Adipocyte (in vitro differentiated cells): ENCODE measurements at regions not wholly inside any gene's neighbourhood (a gene's known extent, or its start where the extent isn't known, plus 50 kb on each side); places are given as distances from the start of the nearest gene placed in this dataset.

ENCODE experiments used
- DNase-seq: peaks from one replicate; pipeline ENCODE4 v3.0.0-alpha.2; 2015; ENCODE audit warnings: low read depth
- H3K27me3 ChIP-seq: replicated peaks from 2 replicates; pipeline ENCODE4 v1.7.0; 2013; ENCODE audit warnings: mild to moderate bottlenecking, low read length, moderate library complexity; ENCODE audit not compliant: control insufficient read depth, insufficient read depth
- H3K36me3 ChIP-seq: 2 replicates; pipeline ENCODE4 v1.7.0; 2013; ENCODE audit warnings: low read length, mild to moderate bottlenecking, moderate library complexity; ENCODE audit not compliant: control insufficient read depth, insufficient read depth, severe bottlenecking
- H3K4me1 ChIP-seq: 2 replicates; pipeline ENCODE4 v1.7.0; 2013; ENCODE audit warnings: mild to moderate bottlenecking, low read length, moderate library complexity; ENCODE audit not compliant: control insufficient read depth, insufficient read depth
- H3K4me3 ChIP-seq: 2 replicates; pipeline ENCODE4 v1.7.0; 2013; ENCODE audit warnings: mild to moderate bottlenecking, low read length, moderate library complexity
- H3K9ac ChIP-seq: 2 replicates; pipeline ENCODE4 v1.7.0; 2013; ENCODE audit warnings: mild to moderate bottlenecking, low read length, moderate library complexity
- H3K9me3 ChIP-seq: 2 replicates; pipeline ENCODE4 v1.7.0; 2013; ENCODE audit warnings: mild to moderate bottlenecking, low read length, moderate library complexity; ENCODE audit not compliant: control insufficient read depth

DNA sequence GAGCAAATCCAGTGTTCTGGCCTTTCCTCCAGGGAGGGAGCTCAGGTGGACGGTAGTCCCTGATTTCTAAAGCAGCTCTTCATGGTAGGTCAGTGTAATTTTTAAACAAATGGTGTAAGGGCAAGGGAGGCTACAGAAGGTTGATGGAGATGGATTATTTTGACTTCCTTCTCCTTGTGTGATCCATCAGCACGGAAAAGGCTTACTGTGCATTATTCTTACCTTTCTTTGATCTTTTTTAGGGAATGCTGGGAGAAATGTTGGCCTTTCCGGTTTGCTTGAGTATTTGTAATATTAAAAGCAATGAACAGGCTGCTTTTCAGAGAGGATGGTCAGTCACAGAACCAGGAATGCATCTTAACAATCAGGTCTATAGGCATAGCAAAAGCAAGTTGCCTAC is 487.0 kb upstream of the BTBD3 start:
- Histone ChIP-seq H3K27me3 (no peaks in the 10 kb centered on the region), H3K9ac (no peak overlapping the region), H3K9me3 (peaks cover 2% of the 10 kb centered on the region), H3K36me3 (no peaks in the 10 kb centered on the region), H3K4me1 (no peaks in the 10 kb centered on the region), H3K4me3 (no peak overlapping the region)
- no peak for DNase-seq

DNA sequence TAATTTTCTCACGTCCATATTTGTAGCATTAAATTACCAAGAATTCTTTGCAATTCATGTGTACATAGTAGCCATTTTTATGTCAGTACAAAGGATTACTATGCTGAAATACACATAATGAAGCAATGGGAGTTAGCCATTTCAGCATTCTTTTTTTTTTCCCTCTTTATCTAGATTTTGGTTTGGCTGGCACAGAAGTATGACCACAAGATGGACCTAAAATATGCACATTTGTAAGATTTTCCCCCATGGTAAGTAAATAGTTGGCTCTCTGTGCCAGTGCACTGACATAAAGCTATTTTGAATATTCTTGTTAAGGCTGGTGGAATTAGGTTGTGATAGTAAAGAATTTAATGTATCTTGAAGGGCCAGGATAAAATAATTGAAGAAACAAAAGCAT is 486.1 kb upstream of the BTBD3 start:
- Histone ChIP-seq H3K9me3 (peaks cover 5% of the 10 kb centered on the region), H3K4me3 (no peak overlapping the region), H3K36me3 (no peaks in the 10 kb centered on the region), H3K9ac (no peak overlapping the region), H3K27me3 (no peaks in the 10 kb centered on the region), H3K4me1 (no peaks in the 10 kb centered on the region)
- DNase-seq = peak; percentile 73

DNA sequence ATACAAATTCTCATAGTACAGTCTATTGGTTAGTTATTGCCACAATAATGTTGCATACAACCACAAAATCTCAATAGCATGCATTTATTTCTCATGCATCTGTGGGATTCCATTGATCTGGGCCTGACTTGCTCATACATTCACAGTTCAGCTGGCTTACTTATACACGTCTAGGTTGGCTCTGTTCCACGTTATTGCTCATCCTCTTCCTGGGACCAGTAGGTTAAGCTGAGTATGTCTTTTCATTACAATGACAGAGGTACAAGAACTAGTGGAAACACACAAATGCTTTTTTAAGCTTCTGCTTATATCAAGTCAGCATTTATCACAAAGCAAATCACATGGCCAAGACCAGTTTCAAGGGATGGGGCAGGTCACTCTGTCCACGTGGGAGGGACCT is 485.3 kb upstream of the BTBD3 start:
- H3K9ac ChIP-seq = no peak overlapping the region
- no peaks in the 10 kb centered on the region for H3K27me3 ChIP-seq
- H3K36me3 ChIP-seq = no peaks in the 10 kb centered on the region
- no peaks in the 10 kb centered on the region for H3K4me1 ChIP-seq
- peaks cover 7% of the 10 kb centered on the region for H3K9me3 ChIP-seq
- no peak overlapping the region for H3K4me3 ChIP-seq
- DNase-seq = peak; percentile 34

DNA sequence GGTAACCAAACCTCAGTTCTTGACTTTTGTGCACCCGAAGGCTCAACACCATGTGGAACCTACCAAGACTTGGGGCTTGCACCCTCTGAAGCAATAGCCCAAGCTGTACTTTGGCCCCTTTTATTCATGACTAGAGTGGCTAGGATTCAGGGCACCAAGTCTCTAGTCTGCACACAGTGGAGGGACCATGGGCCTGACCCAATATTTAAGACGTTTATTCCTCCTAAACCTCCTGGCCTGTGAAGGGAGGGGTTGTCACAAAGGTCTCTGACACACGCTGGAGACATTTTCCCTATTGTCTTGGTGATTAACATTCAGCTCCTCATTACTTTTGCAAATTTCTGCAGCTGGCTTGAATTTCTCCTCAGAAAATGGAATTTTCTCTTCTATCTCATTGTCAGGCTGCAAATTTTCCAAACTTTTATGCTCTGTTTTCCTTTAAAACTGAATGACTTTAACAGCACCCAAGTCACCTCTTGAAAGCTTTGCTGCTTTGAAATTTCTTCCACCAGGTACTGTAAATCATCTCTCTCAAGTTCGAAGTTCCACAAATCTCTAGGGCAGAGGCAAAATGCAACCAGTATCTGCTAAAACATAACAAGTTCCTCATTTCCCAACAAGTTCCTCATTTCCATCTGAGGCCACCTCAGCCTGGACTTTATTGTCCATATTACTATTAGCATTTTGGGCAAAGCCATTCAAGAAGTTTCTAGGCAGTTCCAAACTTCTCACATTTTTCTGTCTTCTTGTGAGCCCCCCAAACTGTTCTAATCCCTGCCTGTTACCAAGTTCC is 481.4 kb upstream of the BTBD3 start:
- Histone ChIP-seq H3K4me3 (no peak overlapping the region), H3K4me1 (no peaks in the 10 kb centered on the region), H3K27me3 (no peaks in the 10 kb centered on the region), H3K9ac (no peak overlapping the region), H3K9me3 (peaks cover 9% of the 10 kb centered on the region), H3K36me3 (no peaks in the 10 kb centered on the region)
- no peak for DNase-seq

DNA sequence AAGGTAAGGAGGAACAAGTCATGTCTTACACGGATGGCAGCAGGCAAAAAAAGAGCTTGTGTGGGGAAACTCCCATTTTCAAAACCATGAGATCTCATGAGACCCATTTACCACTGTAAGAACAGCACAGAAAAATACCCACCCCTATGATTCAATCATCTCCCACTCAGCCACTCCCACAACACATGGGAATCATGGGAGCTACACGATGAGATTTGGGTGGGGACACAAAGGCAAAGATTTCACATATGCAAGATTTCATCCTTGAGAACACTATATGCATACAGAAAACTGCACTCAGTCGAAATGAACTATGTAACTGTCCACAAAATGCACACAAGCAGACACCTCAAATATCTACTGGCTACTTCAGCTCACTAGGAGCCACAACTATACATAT is 480.6 kb upstream of the BTBD3 start:
- Histone ChIP-seq H3K27me3 (no peaks in the 10 kb centered on the region), H3K9ac (no peak overlapping the region)
- no peak for DNase-seq

DNA sequence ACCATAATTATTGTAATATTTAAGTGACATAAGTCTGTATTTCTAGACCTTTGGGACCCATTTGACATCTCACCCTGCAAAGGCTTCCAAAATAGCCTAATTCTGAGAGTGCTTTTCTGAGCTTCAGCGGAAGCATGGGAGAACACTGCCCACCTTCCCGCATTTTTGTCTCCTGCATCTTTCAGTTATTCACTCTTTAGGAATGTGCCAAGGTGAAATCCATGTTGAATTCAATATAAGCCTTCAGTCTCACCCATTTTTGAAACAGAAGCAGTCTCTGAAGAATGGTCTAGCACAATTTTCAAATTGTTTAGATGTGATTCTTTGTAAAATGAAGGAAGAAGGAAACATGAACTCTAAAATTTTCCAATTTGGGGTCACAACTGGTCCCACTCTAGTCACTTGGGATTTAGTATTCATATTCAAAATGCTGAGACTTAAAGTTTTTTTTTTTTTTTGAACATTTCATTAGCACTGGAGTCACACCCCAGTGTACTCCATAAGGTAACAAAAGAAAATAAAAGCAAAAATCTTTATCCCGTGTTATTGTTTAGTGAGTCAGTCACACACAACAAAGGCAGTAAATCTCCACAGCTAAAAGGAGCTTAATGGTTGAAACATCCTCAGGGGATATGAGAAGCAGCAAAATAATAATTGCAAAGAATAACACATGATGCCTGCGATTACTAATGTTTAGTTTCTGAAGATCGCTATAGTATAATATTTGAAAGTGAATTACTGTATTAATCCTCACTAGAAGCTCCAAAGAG is 479.9 kb upstream of the BTBD3 start:
- no peak overlapping the region for H3K9ac ChIP-seq
- H3K36me3 ChIP-seq = no peaks in the 10 kb centered on the region
- DNase-seq = no peak
- peaks cover 9% of the 10 kb centered on the region for H3K9me3 ChIP-seq
- no peak overlapping the region for H3K4me3 ChIP-seq
- H3K4me1 ChIP-seq = no peaks in the 10 kb centered on the region
- H3K27me3 ChIP-seq = no peaks in the 10 kb centered on the region

More for the DNA sequence above, 480.6 kb upstream of the BTBD3 start:
- Histone ChIP-seq H3K4me3 (no peak overlapping the region), H3K9me3 (peaks cover 9% of the 10 kb centered on the region), H3K4me1 (no peaks in the 10 kb centered on the region), H3K36me3 (no peaks in the 10 kb centered on the region)

DNA sequence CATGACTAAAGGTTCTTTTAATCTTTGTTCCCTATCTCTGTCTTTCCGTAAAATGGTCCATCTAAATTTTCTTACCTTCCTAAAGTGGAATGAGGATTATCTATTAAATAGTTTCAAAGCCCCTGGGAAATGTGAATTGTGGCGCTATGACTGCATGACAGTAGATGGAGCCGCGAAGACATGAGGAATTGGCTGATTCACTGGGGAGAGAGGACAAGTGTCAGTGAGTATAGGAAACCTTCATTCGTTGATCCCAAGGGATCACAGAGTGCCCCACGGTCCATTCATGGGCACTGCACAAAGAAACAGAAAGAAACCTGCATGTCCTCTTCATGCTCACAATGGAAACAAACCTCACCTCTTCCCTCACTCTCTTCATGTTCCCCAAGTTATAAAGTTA is 479.3 kb upstream of the BTBD3 start:
- H3K4me3 ChIP-seq = no peak overlapping the region
- H3K27me3 ChIP-seq = peaks cover 3% of the 10 kb centered on the region
- DNase-seq = no peak
- H3K9ac ChIP-seq = no peak overlapping the region
- H3K36me3 ChIP-seq = no peaks in the 10 kb centered on the region
- H3K9me3 ChIP-seq = peaks cover 9% of the 10 kb centered on the region
- H3K4me1 ChIP-seq = no peaks in the 10 kb centered on the region

DNA sequence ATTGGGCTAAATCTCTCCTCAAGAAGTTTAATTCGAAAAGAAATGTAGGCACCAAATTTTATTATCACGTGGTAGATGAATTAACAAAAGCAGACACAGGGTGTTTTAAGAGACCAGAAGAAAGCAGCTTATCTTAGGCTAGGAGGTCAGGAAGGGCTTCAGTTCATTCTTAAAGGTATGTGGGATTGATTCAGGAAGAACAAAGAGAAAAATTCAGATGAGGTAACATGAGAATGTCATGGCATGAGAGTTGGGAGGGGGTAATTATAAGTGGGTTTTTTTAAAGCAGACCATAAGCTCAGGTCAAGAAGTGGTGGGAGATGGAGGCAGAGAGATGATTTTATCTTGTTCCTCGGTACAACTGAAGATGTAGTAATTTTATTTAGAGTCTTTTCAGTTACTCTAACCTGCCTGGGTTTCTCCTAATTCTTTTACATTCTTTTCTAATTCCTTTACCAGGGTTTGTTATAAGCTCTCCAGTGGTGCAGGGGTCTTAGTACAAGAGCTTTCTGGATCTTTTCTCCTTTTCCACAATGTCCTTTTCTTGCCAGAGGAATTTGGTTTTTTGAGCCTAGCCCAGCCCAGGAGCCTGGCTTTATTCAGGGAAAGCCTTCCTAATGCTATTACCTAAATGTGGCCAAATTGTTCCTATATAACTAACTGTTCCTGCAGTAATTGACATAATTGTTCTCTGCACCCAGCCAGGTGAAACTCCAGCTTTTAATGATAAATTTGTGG is 474.1 kb upstream of the BTBD3 start:
- H3K4me1 ChIP-seq = no peaks in the 10 kb centered on the region
- DNase-seq = no peak

DNA sequence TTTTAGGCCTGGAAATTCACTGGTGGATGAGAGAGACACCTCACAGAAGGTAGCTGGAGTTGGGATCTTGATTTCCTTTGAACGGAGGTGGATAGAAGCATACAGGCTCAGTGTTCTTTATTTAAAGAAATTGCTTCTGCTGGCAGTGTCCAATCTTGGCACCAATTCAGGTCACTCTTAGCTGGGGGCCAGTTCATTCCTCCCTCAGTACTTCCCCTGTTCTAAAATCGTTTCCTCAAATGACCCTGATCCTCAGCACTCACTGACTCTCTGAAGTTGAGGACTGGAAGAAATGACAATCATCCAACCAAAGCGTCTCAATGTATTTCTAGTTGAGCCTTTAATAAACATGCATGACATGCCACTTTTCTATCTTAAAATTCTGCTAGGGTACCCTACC is 472.5 kb upstream of the BTBD3 start:
- no peak for DNase-seq
- no peaks in the 10 kb centered on the region for H3K4me1 ChIP-seq
- H3K9ac ChIP-seq = no peak overlapping the region
- H3K36me3 ChIP-seq = no peaks in the 10 kb centered on the region
- H3K27me3 ChIP-seq = peaks cover 3% of the 10 kb centered on the region
- peaks cover 2% of the 10 kb centered on the region for H3K9me3 ChIP-seq
- no peak overlapping the region for H3K4me3 ChIP-seq

More for the DNA sequence above, 474.1 kb upstream of the BTBD3 start:
- no peak overlapping the region for H3K9ac ChIP-seq
- H3K36me3 ChIP-seq = no peaks in the 10 kb centered on the region
- H3K4me3 ChIP-seq = no peak overlapping the region
- peaks cover 2% of the 10 kb centered on the region for H3K9me3 ChIP-seq
- peaks cover 3% of the 10 kb centered on the region for H3K27me3 ChIP-seq

DNA sequence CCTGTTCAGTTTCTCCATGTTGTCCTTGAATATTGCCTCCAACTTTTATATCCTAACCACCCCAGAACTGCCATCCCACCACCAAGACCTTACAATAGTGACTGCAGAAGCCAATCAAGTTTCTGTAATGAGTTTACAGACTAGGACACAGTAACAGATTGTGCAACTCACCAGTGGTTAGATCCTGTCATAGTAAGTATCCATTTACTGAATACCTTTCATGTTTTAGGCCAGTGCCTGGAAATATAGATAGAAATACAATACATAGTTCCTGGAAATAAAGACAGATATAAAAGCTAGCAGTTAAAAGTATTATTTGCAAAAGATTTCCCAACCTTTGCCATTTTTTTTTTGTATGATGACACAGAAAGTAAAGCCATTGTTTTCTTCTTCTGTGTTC is 471.8 kb upstream of the BTBD3 start:
- no peaks in the 10 kb centered on the region for H3K36me3 ChIP-seq
- peak; percentile 73 for DNase-seq
- H3K27me3 ChIP-seq = peaks cover 3% of the 10 kb centered on the region
- no peaks in the 10 kb centered on the region for H3K4me1 ChIP-seq
- H3K4me3 ChIP-seq = no peak overlapping the region
- no peaks in the 10 kb centered on the region for H3K9me3 ChIP-seq
- no peak overlapping the region for H3K9ac ChIP-seq
